IPS-NIHi7 (cell line): ENCODE measurements at regions not wholly inside any gene's neighbourhood (a gene's known extent, or its start where the extent isn't known, plus 50 kb on each side); places are given as distances from the start of the nearest gene placed in this dataset.
"Not testable (repeated sequence)": the region's sequence is repeated elsewhere in the genome, so short reads cannot be mapped to it uniquely, and the experiment has no call there.

Source experiments
- DNase-seq: peaks from one replicate; pipeline ENCODE4 v3.0.0; 2012; ENCODE audit warnings: mixed read lengths; ENCODE audit errors: extremely low spot score

DNA sequence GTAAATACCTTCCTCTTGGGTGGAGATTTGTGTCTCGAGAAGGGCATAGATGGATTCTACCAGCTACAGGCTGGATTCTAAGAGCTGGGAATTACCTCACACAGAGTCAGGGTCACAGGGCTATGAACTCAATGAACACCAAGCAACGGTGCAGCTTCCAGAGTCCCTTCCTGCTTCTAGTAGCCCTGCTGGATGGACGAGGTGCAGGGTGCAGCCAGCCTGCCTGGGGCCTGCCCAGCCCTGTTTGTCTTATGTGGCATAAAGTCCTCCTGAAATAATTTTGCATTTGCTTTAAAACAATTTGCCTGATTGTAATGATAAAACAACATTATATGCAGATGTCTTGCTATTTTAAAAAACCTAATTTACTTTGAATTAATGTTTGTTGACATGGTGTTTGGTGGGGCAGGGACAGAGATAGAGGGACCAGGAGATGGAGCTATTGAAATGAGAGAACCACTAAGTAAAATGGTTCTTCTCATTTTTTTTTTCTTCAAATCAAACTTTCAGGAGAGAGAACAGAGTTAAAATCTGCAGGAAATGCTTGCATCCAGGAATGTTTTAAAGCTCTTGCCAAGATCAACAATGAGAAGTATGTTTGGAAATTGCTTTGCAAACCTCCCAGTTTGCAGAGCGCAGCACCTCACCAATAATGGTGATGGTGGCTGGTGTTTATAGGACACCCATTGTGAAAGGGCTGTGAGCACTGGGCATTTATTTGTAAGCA, 305.4 kb upstream of the PODXL start:
- no peak for DNase-seq

- peak; percentile 91 for DNase-seq
Measured at GRCh38 chr7:131859147-131859821, 302.9 kb upstream of the PODXL start.

- DNase-seq = no peak
Measured at GRCh38 chr7:131858611-131859010, 302.2 kb upstream of the PODXL start.

DNA sequence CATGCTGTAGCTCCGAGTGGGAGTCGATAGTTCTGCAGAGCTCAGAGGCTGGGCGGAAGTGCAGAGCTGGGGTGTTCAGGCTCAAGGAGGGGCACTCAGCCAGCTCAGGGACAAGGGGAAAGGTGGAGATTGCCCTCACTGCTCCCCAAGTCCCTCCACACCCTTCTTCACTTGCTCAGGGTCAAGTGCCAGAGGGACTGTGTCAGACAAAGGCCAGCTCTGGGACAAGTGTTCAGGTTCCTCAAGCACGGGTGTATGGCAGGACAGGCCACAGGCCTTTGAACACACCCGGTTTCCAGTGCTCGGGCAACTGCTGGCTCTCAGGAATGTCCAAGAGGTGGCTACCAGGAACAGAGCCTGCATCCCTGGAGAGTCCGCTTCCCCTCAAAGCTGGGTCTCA, 293.0 kb upstream of the PODXL start:
- no peak for DNase-seq

GRCh38 chr7:131848033-131848432, 291.6 kb upstream of the PODXL start:
- no peak for DNase-seq

DNA sequence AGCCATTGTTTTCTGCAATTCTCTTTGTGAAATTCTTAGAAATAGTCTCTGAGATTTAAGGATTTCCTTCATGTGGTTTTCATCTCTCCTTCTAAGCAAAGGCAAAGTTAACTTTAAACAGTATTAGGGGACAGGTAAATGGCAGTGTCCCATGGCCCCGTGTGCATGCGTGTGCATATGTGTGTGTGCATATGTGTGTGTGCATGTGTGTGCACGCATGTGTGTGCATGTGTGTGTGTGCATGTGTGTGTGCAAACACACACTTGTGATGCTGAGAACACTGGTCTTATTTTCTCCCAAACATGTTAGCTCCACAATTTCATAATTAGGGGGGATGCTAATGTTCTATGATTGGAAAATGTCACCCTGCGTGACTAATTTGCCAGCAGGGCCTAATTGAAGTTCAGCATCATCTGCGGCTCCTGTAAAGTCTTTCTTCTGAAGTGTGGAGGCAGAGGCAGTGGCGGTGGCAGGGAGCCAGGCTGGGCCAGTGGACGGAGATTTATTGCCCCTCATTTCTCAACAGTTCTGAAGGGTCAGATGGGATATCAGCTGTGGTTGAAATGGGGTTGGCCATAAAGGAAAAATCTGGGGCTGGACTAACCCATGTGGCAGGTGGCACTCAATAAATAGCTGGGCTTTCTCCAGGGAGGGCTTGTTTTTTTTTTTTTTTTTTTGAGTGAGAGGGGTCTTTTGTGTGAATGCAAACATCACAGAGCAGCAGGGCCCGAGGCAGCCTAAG, 289.3 kb upstream of the PODXL start:
- DNase-seq = no peak

DNA sequence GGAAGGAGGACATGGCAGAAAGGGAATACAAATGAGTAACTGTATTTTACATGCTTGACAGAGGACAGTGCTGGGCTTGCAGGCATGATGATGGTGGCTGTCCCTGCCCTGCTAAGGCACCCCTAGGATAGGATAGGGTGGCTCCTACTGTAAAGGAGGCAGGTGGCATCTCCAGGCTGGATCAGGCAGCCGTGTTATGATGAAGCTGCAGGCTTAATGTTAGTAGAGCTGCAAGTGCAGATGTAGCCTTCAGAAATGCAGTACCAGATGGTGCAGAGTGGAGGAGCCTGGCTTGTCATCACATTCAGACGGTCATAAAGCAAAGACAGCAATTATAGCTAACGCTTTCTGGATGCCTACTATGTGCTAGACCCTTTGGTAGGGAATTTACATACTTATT, 287.9 kb upstream of the PODXL start:
- no peak for DNase-seq

GRCh38 chr7:131843898-131844331, 287.5 kb upstream of the PODXL start:
- DNase-seq = no peak

DNA sequence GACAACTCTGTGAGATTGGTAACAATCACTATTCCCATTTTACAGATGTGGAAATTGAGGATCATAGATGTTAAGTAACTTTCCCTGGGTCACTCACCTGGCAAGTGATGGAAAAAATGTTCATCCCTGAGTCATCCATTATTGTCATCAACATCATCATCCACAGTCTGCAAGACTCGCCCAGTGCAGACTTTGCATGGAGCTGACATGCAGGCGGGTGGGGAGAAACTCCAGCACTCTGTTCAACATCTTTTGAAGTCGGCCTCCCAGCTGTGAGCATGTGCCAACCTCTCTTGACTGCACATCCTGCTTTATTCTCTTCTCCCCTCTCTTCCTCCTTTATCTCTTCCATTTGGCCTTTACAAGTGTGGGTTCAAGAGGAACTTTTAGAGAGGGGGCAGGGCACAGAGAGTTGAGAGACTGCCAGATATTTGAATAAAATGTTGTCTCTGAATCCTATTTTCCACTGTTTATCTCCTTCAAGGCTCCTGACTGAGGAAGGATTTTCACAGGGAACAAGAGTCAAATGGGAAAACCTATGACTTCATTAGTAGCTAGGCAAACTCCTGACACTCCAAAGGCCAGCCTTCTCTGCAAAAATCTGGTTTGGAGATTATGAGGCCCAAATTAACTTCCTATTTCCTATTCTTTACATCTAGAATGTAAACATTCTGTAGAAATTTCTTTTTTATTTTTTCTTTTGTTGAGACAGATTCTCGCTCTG, 283.7 kb upstream of the PODXL start:
- DNase-seq = no peak

GRCh38 chr7:131836733-131837132, 280.3 kb upstream of the PODXL start:
- peak; percentile 75 for DNase-seq

- DNase-seq = no peak
Measured at GRCh38 chr7:131835141-131835540, 278.7 kb upstream of the PODXL start.

DNA sequence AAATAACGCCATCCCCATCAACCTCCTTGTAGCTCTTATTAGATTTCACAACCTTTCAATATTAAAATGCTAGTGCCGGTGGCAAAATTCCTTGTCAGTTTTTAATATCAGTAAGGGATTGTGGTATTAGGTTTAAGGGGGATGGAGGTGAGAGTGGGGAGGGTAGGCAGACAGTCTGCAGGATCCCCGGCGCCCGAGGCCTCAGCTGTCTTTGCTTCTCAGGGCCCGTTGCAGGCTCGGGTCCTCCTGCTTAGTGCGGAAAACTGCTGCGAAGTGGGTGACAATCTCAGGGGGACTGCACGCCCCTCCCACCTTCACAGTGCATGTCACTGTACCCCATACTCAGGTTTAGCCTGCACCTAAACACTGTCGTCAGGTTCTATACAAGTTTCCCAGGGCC, 274.3 kb upstream of the PODXL start:
- no peak for DNase-seq

DNA sequence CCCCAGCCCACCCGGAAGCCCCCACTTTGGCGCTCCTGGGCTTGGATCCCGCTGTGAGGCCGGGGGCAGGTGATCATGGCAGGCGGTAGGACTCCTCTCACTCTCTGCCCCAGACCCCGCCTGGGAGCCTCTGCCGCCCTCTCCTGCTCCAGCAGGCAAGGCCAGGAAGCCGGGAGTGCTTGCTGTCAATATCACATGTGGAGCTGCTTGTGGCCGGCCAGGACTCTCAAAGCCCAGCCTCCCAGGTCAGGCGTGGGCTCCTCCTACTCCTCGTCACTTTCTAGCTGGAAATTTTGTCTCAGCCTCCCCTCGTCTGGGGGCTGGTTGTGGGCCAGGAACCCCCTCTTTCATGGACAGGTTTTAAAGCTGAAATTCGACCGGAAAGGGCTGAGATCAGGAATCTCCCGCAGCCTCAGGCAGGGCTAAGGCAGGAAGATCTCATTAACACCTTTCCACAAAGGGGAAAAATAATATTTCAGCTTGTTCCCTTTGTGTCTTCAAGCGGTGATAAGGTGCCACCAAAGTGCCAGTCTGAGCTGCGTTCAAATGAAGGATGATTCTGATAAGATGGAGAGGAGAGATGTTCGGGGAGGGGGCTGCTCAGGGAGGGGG, 273.6 kb upstream of the PODXL start:
- peak; percentile 90 for DNase-seq

- no peak for DNase-seq
Measured at GRCh38 chr7:131827421-131827820, 271.0 kb upstream of the PODXL start.

GRCh38 chr7:131826960-131827359, 270.5 kb upstream of the PODXL start:
- no peak for DNase-seq

DNA sequence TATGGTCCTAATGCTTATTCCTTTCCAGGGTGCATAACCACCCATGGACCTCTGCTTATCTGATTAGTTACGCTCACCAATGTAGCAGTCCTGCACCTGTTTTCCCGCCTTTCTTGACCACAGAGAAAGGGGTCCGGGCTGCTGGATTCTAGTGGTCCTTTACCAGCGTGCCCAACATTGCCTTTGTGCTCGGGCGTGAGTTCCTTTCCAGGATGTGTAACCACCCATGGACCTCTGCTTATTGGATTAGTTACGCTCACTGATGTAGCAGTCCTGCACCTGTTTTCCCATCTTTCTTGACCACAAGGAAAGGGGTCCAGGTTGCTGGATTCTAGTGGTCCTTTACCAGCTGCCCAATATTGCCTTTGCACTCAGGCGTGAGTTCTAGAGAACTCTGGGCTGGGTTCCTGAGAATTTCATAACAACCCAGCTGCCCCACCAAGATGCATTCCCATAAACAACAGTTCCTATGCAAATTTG, 267.6 kb upstream of the PODXL start:
- DNase-seq = not testable (repeated sequence)

DNA sequence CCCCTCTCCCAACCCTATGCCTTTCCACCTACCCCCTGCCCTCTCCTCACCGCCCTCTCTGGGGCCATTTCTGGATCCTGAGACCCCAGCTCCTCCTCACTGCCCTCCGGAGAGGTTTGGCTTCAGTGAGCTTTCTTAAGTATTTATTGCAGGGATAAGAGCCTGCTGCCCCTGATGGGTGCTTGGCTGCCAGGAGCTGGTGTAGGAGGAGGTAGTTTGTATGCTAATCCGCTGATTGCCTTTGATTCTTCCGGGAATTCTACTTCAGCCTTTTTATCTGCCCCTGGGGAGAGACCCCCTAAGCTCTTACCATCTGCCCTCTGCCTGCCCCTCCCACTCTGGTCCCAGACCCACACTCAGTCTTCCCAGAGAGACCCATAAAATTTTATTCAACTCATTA, 263.5 kb upstream of the PODXL start:
- DNase-seq = peak; percentile 44

DNA sequence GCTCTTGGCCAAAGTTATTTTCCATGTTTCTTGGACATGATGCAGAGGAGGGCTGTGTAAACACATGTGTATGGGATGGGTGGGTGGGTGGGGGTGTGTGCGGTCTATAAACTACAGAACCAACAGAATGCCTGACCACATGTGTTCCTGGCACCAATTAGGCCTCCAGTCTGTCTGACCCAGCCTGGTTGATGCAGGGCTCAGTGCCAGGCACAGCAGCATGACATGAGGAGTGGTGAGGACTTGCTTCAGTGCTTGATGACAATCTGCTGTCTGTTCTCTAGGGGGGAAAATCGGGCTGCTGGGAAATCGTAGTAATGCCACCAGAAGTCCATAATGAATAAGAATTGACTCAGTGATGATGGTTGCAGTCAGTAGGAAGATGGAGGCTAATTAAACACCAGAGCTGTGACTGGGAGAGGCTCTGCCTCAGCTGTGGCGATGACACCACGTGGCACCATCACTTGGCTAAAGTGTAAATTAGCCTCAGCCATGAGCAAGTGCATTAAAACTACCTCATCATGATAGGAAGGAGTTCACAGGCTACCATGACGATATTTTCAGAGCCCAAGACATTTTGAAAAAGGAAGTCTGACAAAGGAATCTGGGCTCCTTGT, 260.1 kb upstream of the PODXL start:
- DNase-seq = no peak

GRCh38 chr7:131808736-131809135, 252.3 kb upstream of the PODXL start:
- DNase-seq = no peak

DNA sequence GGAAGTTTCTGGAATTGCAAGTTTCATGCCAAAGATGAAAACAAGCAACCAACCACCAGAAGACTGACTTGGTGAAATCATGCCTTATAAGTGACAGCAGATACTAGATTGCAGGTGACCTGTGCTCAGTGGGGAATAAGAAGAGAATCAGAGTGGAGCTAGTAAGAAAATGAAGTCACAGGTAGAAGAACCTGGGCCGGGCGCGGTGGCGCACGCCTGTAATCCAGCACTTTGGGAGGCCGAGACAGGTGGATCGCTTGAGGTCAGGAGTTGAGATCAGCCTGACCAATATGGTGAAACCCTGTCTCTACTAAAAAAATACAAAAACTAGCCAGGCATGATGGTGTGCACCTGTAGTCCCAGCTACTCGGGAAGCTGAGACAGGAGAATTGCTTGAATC, 251.7 kb upstream of the PODXL start:
- not testable (repeated sequence) for DNase-seq

DNA sequence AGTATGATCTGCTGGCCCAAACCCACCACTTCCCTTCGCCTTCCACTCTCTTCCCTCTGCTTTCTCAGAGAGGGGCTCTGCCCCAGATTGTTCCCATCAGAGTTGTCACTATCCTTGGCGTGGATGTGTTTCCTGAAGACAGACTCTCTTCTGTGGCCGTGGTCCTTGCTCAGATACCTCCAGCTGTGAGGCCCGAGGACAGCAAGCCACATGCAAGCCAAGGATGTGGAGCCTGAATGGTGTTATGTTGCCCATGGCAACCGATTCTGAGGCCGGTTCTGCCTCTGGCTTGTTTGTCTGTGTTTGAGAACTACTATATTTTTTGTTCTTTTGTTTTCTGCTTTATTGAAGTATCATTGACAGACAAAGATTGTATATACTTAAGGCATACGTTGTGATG, 247.4 kb upstream of the PODXL start:
- DNase-seq = no peak
